ENCODE measurements at regions not wholly inside any gene's neighbourhood (a gene's known extent, or its start where the extent isn't known, plus 50 kb on each side); places are given as distances from the start of the nearest gene placed in this dataset.

- ChIA-PET POLR2A (no interaction called here), CTCF (ENCODE audit: low intra/inter-chr PET ratio, low total read pairs) (no interaction called here)
- no peaks in the 10 kb centered on the region for H3K36me3 ChIP-seq (replicated peaks in 1 of 2; ENCODE audit: control insufficient read depth in 1 of 2, insufficient read depth in 2 of 2, low read length in 2 of 2)
- no peak overlapping the region for H2AFZ ChIP-seq (ENCODE audit: low read length)
- H3K4me3 ChIP-seq (replicated peaks in 1 of 3; ENCODE audit: insufficient read depth in 1 of 3, low read depth in 2 of 3, low read length in 3 of 3), result no peak overlapping the region
- H3K4me1 ChIP-seq (ENCODE audit: insufficient read depth, low read length), result no peaks in the 10 kb centered on the region
- WGBS (ENCODE audit: low lambda C conversion rate), result 47% methylated on average over 2 of the region's 2 CpGs
- H3K27ac ChIP-seq (ENCODE audit: extremely low read length, insufficient read depth, low read length), result no peak overlapping the region
- DNase-seq (ENCODE audit: low spot score) (no peak), FAIRE-seq (no peak), ATAC-seq (no peak)
- intact Hi-C loops (cut with micrococcal nuclease; ENCODE audit: unreplicated experiment) (no loop called here), in situ Hi-C loops (cut with HindIII; ENCODE audit: extremely low pct_ligation_motif_present, low pct_unique_long_range_greater_than_20kb) (no loop called here)
- peaks cover 94% of the 10 kb centered on the region for H3K9me3 ChIP-seq (ENCODE audit: low read length)
- H3K9ac ChIP-seq (ENCODE audit: insufficient read depth, low read depth, low read length), result no peak overlapping the region
- H3K27me3 ChIP-seq (ENCODE audit: control insufficient read depth in 1 of 2, insufficient read depth in 2 of 2, low read length in 2 of 2), result no peaks in the 10 kb centered on the region
- TF ChIP-seq ZNF451 (CRISPR knock-in tag; IDR thresholded peaks at IDR 0.05) (no peak), HNRNPL (IDR thresholded peaks at IDR 0.05; ENCODE audit: low read depth, low read length) (no peak), ZNF101 (CRISPR knock-in tag; IDR thresholded peaks at IDR 0.05; ENCODE audit: borderline replicate concordance, low read depth) (no peak), NFYC (CRISPR knock-in tag; IDR thresholded peaks at IDR 0.05) (no peak), GMEB2 (CRISPR knock-in tag; IDR thresholded peaks at IDR 0.05; ENCODE audit: low read depth) (no peak)
- H3K4me2 ChIP-seq (ENCODE audit: low read depth, low read length), result no peak overlapping the region
- H3K79me2 ChIP-seq (ENCODE audit: insufficient read depth, low read length), result no peaks in the 10 kb centered on the region
- no peaks in the 10 kb centered on the region for H4K20me1 ChIP-seq (ENCODE audit: insufficient read depth, low read length)
- no TSS peak for BruUV-seq (replicated peaks)
Measured at GRCh38 chr6:164563924-164564323, 745.5 kb downstream of the C6orf118 start.

GRCh38 chr6:164561656-164562055 is 747.7 kb downstream of the C6orf118 start:
- no peak for TF ChIP-seq ZXDC (CRISPR knock-in tag; IDR thresholded peaks at IDR 0.05)
- TF ChIP-seq JARID2 (CRISPR knock-in tag; IDR thresholded peaks at IDR 0.05; ENCODE audit: insufficient replicate concordance), result no peak
- no peak for TF ChIP-seq KAT8 (CRISPR knock-in tag; IDR thresholded peaks at IDR 0.05)
- POLR2A ChIA-PET, result no interaction called here
- intact Hi-C loops (cut with micrococcal nuclease; ENCODE audit: unreplicated experiment), result no loop called here
- H4K20me1 ChIP-seq (ENCODE audit: insufficient read depth, low read length), result no peaks in the 10 kb centered on the region
- H3K27ac ChIP-seq (ENCODE audit: extremely low read length, insufficient read depth, low read length), result no peak overlapping the region
- no peak overlapping the region for H3K4me2 ChIP-seq (ENCODE audit: low read depth, low read length)
- no peak for FAIRE-seq
- WGBS (ENCODE audit: low lambda C conversion rate), result 3% methylated on average over 1 of the region's 1 CpG
- in situ Hi-C loops (cut with HindIII; ENCODE audit: extremely low pct_ligation_motif_present, low pct_unique_long_range_greater_than_20kb), result no loop called here
- H2AFZ ChIP-seq (ENCODE audit: low read length), result no peak overlapping the region
- ATAC-seq, result no peak
- H3K4me1 ChIP-seq (ENCODE audit: insufficient read depth, low read length), result no peaks in the 10 kb centered on the region
- no peak overlapping the region for H3K4me3 ChIP-seq (replicated peaks in 1 of 3; ENCODE audit: insufficient read depth in 1 of 3, low read depth in 2 of 3, low read length in 3 of 3)
- DNase-seq (ENCODE audit: low spot score), result no peak
- CTCF ChIA-PET (ENCODE audit: low intra/inter-chr PET ratio, low total read pairs), result no interaction called here
- no TSS peak for BruUV-seq (replicated peaks)
- peaks cover 92% of the 10 kb centered on the region for H3K9me3 ChIP-seq (ENCODE audit: low read length)
- no peaks in the 10 kb centered on the region; a peak in 1 of 5 replicates for H3K27me3 ChIP-seq (ENCODE audit: control insufficient read depth in 1 of 2, insufficient read depth in 2 of 2, low read length in 2 of 2)
- no peak overlapping the region for H3K9ac ChIP-seq (ENCODE audit: insufficient read depth, low read depth, low read length)
- H3K36me3 ChIP-seq (replicated peaks in 1 of 2; ENCODE audit: control insufficient read depth in 1 of 2, insufficient read depth in 2 of 2, low read length in 2 of 2), result no peaks in the 10 kb centered on the region
- H3K79me2 ChIP-seq (ENCODE audit: insufficient read depth, low read length), result no peaks in the 10 kb centered on the region

Data from HepG2 (cell line).